Glomerular visceral epithelial cell (primary cell): ENCODE measurements at regions not wholly inside any gene's neighbourhood (a gene's known extent, or its start where the extent isn't known, plus 50 kb on each side); places are given as distances from the start of the nearest gene placed in this dataset.

Experiments
- DNase-seq: peaks from one replicate; pipeline ENCODE4 v3.0.0-alpha.2; 2016; ENCODE audit errors: extremely low spot score

DNA sequence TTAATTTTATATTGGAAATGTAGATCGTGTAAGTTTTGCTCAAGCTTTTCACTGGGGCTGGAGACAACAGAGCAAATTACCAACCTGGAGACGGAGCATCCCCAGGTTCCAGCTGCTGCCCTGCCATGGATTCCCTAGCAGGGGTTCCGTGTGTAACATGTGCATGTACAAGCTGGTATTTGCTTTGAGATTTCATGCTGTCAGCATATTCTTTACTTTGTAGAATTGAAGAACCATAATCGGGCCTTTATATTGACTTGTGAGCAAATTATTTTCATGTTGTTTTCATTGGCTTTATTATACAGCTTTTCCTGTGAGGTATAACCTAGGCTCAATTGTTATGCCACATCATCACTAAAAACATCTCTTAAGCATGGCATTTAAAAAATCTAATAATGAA, 369.2 kb upstream of the COBL start:
- no peak for DNase-seq

DNA sequence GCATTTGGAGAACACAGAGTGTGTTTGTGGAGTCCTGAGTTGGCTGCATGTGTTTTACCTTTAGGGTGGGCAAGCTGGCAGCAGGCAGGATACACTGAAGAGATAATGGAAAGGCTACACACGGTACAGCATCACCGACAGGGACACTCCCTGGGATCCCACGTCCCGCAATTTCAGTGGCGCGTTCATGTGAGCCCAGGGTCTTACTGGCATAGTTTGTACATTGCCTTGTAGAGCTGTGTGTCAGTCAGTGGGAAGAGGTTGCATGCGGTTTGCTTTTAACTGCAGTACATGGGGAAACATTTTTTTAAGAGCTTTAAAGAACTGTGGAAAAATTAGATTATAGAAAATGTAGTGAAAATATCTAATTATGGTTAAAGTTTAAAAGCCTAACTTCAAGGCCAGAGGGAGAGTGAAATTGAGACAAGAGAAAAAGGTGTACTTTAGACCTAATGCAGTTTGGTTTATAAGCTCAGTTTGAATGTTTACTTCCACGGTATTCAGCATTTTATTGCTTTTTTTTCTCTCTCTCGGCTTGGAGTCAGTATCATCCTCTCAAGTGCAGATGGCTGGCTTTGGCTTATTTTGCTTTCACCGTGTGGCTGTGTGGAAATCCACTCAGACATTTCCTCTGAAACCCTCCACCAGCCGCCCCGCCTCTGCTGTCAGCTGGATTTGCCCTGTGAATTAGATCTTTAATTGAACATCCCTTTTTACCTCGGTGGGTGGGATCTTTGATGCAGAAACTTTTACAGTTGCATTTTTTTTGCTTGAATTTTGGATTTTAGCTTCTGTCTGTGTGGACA, 364.2 kb upstream of the COBL start:
- no peak for DNase-seq

DNA sequence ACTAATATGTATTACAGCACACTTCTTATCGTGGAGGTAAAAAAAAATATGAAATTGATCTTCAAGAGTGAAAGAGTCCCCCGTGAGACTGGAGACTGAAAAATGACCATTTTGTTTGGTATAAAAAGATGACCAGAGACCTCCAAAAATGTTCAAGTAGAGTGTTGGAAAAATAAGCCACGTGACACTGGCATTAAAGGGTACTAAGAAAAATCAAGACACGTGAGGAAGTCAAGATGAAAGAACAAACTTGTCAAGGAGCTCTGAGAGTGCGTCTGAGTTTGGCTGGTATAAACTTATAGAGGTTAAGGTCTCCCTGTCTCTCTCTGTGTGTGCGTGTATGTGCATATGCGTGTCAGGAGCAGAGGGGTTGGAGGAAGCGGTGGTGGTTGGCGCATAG, 362.7 kb upstream of the COBL start:
- DNase-seq = no peak

DNA sequence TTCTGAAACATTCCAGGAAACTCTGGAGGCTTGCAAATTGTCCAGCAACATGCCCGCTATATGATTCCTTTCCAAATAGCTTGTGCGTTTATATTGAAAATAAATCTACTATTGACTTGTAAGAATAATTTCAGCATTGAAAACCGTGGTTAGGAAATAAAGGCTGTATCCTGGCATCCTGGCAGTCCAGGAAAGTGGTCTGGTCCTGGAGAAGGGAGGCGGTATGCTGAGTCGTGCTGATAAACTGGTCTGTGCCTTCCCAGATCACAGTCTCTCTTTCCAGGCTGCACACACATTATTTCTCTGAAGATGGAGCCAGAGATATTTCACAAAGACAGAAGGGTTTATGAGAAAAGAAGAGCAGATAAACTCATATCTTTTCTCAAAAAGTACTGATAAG, 350.1 kb upstream of the COBL start:
- DNase-seq = no peak

DNA sequence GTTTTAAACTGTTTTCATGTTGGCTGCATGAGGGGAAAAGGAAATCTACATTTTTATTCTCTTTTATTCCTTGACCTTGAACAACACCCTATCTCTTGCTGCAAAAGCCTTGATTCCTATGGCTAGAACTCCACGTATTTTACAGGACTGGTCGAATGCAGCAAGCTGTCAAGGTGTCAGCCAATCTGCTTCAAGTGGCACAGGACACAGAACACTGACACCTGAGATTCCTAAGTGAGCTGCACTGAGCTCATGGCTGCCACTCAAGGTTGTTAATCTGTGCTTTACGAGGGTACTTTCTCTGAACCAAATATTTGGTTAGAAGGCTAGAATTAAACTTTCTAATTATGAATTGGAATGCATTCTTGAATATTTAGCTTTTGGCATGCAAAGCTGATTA, 349.7 kb upstream of the COBL start:
- DNase-seq = no peak

DNA sequence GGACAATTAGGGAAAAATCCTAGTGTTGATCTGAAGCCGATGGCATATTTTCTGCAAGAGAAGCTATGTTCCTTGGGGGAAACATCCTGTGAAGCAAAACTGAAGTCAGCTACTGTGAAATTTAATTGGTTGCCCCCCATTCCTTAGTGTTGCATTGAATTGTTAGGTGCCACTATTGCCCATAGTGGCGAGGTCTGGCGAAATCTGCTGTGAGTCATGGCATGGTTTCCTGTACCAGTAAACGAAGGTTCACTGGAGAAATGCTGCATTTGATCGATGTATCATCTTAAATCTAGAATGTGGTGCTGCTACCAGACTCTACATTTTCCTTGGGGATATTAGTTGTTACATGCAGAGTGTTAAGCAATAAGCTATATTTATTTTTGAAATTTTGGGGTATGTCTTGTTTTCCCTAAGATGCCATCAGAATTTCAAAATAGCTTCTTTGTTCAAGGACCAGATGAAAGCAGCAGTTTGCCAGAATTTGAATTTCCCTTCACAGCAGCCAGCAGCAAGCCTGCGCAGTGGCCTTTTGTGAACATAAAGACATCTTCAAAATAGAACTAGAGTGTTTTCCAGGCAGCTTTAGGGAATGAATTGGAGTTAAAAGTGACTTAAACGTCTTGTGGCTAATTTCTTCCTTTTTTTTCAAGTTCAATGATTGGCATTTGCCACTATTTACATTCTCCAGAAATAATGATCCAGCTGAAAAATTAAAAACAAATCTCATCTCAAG, 348.6 kb upstream of the COBL start:
- DNase-seq = no peak

DNA sequence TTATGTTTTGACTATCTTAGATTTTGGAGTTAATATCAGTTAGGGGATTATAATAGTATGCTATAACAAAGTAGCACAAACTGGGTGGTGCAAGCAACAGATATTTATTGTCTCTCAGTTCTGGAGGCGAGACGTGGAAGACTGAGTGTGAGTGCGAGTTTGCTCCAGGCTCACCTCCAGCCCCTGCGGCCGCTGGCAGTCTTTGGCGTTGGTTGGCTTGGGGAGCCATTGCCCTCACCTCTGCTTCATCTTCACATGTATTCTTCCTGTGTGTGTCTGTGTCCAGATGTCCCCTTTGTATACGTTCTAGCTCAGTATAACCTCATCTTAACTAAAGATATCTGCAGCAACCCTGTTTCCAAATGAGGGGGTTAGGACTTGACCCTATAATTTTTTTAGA, 343.9 kb upstream of the COBL start:
- DNase-seq = no peak

DNA sequence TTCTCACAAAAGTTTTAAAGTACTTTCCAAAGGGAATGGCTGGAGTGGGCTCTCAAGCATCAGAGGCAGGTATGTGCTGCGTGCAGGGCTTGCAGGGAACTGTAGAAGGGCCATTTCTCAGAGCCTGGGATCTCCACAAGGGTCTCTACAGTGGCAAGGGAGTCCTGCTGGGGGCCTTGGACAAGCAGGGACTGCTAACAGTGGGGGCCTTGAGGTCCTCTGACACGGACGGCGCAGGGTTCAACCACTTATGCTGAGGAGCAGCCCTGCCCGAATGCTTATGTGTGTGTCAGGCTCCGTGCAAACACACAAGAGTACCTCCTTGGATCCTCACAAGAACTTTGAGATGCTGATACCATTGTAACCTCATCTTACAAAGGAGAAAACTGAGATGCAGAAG, 342.1 kb upstream of the COBL start:
- DNase-seq = no peak

DNA sequence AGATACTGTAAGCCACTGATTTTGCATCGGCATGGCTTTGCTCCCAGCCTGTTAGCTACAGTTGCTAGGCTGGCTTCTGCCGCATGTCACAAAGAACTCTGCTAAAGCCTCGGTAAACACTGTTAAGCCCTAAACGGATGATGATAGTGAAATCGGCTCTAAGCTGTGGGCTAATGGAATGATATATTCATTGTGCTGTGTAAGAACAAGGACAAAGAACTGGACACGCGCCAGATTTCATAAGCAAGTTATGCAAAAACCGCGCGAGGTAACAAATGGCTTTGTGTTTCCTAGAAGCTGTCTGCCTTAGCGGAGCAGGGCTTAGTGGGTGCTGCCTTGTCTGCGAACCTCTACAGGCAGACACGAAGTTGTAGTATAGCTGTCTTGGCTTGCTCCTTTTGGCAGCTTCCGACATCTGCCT, 331.3 kb upstream of the COBL start:
- no peak for DNase-seq

DNA sequence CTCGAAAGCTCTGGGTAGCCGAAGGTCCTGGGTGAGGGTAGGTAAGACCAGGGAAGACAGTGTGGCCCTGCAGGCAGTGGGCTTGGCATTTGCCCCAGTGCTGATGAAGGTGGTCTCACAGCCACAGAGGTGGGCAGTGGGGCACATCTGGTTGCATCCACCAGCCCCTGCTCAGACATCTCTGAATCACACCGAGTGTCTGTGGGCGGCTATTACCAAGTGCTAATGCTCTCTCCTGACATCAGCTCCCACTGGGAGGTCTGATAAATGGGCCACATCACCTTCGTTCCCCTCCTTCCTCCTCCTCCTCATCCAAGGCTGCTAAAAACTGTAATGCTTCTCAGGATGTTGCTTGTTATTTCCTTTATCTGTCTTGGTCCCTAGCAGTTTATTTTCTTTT, 330.9 kb upstream of the COBL start:
- DNase-seq = no peak

DNA sequence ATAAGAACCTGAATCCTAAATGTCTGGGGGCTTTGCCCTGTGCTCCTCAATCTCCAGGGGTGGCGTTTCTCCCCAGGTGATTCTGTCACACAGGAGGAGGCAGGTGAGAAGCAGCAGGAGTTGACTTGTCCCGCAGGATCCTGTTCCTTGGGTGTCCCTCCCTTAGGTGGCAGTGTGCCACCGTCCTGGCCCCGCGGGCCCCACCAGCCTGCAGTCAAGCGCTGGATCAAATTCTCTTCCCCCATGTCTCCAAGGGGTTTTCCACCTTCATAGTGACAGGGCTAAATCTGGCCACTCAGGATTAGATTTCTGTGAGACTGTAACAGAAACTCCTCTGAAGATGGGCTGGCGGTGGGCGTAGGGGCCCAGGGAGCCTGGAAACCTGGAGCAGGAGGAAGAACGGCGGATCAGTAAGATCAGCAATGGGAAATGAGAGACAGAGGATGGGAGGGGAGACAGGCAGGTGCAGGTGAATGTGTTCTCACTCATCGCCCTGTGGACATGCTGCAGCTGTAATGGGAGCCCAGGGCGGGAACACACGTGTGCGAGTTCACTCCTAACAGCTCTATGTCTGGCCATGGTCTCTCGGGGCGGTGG, 329.2 kb upstream of the COBL start:
- DNase-seq = no peak

DNA sequence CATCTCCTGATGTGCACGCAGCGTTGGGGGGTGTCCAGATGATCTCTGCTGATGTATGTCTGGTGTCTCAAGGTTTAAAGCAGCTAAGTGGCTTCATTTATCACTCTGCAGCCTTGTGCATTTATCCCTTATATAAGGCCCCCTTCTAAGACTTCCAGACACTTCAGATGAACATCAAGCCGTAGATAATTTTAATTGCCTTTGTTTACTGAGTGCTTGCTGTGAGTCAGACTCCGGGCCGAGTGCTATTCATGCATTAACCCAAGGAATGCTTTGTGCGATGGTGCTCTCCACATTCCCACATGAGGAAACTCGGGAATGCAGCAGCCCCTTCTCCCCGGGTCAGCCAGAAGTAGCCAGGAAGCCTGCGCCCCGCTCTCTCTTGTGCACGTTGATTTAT, 328.6 kb upstream of the COBL start:
- DNase-seq = no peak

DNA sequence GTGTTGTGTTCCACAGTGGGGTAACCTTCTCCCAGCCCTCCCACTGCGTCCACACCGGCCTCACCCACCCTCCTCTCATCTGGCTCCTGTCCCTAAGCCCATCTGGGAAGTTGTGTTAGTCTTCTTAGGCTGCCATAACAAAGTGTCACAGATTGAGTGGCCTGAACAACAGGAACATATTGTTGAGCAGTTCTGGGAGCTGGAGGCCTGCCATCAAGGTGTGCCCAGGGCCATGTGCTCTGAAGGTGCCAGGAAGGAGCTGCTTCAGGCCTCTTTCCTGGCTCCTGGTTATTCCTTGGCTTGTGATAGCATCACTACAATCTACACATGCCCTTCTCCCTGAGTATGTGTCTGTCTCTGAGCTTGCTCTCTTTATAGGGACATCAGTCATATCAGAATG, 327.6 kb upstream of the COBL start:
- DNase-seq = no peak

DNA sequence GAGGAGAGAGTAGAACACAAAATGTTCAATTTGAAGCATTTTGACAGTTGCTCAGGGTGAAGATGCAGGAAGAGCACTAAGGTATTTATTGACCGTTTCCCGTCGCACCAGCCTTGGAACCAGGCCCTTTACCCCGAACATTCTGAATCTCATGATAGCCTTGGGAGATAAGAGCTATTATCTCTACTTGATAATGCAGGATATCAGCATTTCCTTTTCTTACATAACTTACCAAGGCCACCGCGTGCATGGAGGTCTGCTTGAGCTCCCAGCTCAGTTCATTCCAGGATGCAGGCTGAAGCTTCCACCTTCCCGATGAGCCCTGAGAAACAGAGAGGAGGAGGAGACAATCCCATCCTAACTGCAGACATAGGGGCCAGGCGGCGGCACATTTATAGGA, 324.2 kb upstream of the COBL start:
- DNase-seq = no peak

DNA sequence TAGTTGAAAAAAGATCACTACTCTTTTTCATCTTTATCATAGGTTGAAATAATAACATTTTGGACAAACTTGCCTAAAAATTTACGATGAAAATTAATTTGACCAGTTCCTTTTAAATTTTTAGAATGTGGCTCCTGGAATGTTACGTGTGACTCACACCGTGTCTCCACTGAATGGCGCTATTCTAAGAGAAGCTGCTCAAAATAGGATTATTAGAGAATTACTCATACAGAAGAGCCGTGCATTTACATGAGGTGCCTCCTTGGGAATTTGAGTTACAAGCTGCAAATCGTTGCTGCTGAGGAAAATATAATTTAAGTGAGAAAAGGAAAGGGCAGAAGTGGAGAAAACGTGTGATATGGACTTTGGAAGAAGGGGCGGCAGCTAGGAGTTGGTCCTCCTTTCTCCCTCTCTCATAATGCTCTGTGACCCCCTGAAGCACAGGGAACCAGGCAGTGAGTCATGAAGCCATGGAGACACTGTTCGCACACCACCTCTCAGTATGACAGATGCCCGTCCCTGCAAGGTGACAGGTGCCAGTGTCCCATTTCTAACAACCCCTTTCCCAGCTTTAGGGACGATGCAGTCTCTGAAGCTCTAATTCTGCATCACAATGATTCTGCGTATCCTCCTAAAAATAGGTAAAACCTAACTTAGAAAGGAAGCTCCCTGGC, 323.2 kb upstream of the COBL start:
- DNase-seq = no peak

DNA sequence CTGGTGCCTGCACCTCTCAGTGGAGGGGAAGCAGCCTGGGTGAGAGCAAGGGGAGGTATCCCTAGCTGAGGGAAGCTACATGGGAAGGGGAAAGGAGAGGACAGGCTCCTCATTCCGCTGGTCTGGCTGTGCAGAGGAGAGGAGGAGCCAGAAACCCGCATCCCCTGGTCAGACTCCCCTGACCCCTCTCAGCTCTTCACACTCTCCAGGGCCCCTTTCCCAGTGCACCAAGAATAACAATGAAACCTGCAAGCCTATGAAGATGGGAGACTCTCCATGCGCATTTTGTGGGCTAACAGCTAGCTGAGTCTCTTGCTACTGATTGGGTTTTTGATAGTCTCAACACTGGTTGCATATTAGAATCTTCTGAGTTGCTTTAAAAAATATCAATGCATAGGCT, 319.9 kb upstream of the COBL start:
- DNase-seq = no peak

DNA sequence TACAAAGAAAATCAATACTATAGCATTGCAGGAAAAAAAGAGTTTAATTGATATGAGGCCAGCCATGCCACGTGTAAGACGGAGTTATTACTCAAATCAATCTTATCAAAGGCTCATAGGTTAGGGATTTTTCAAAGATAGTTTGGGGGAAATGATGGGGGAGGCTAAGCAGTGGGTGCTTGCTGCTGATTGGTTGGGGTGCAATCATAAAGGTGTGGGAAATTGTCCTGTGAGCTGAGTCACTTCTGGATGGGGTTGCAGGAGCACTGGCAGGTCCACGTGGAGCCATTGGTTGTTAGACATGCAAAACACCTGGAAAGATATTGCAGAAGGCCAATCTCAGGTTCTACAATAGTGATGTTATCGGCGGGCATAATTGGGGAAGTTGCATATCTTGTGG, 319.2 kb upstream of the COBL start:
- DNase-seq = no peak

DNA sequence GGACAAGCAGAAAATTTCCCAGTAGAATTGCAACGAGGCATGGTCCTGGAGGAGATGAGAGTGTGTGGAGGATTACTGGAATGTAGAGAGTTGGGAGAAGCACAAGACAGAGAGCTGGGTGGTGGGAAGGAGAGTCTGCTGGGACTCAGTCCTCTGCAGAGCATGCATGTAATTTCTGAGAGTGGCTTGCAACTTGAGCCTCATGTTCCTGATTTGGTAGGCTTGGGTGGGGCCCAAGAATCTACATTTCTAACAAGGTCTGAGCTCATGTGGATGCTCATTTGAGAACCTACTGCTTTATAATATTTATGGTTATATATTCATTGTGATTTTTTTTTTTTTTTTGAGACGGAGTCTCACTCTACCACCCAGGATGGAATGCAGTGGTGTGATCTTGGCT, 317.9 kb upstream of the COBL start:
- DNase-seq = no peak

DNA sequence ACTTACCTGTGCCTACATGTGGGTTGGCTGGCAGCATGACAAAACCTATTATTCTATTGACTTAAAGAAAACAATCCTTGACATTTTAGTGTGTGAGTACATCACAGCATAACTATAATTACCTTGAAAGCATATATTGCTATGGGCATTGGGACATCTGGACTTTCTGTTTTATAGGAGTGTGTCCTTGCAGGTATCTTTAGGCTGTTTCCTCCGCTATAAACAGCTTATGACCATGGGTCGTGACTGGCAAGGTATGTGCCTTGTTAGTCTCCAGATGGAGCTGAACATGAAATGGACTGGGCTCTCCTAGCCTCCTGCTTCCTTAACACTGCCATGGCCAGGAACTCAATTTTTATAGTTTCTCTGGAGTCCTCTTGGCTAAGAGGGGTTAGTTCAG, 317.4 kb upstream of the COBL start:
- no peak for DNase-seq

DNA sequence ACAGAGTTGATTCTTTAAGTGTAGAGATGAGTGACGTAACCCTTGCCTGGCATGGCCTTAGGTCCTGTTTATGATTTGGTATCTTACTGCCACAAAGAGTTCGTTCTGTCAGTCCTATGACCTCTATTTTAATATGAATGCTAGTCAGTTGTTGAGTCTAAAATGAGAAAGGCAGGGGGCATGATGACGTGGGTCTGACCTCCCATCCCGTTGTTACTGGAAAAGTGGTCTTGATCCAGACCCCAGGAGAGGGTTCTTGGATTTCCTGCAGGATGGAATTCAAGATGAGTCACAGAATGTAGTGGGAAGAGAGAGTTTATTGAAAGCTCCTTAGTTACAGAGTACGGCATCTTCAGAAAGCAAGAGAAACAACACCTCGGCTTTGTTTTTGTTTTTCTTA, 317.0 kb upstream of the COBL start:
- no peak for DNase-seq

DNA sequence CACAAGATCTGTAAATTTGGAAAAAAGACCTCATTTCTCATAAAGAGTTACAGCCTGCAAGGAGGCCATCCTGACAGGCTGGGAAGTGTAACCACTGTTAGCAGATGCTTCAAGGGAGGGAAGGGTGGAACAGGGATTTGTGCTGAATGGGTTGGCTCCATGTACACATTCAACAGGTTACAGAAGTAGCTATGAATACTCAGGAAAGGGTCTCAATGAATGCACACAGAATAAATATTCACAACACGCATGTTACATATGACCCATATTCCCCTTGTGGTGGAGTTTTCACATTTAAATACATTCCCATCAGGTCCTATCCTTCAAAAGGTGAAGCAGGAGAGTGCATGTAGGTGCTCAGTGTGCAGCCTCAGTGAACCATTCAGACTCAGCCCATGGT, 316.4 kb upstream of the COBL start:
- DNase-seq = no peak

DNA sequence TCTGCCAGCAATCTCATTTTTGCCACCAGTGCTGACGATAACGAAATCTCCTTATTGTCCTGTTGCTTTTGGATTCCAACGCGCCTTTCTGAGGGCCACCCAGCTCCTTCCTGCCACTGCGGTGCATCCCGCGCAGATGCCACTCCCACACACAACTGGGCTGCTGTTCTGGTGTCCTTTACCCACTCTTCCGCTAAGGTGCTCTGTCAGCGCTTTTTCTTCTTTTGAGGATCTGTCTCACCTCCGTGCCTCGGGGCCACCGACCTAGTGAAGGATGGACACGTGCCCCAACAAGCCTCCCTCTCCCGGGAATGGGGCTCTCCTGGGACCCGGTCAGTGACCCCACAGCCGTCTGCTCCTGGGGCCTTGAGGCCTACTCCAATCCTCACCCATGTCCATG, 314.3 kb upstream of the COBL start:
- DNase-seq = no peak

DNA sequence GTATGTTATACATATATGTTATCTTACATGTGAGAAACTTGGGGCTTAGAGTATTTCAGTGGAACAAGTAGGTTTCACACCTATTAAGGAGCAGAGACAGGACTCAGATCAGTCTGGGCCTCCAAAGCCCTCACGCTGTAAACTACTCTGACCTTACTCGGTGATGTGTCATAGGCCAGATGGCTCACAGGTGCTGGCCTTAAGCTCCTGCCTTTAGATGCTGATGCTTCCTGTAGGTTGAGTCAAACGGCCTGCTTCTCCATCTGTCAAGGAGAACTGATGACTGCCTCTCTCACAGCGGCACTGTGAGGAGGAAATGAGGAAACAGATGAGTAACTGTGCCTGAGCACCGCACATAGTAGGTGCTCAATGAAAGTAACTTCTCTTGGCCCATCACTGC, 312.6 kb upstream of the COBL start:
- no peak for DNase-seq
